ENCODE measurements at regions not wholly inside any gene's neighbourhood (a gene's known extent, or its start where the extent isn't known, plus 50 kb on each side); places are given as distances from the start of the nearest gene placed in this dataset.

DNA sequence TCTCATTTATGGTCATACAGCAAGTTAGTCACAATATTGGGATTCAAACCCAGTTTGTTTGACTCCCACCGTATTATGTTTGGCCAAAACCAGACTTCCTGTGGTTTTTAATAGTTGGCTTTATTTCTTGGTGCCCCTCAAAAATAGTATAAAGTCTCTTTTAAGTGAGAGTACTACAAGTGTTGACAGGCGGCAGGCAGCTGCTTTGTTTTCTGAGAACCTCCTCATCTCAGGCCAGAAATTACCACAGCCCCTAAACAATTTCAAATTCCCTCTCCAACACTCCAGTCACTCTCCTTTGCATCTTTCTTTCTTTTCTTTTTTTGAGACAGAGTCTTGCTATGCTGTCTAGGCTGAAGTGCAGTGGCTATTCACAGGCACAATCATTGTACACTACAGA, 121.5 kb downstream of the POLR2M start:
- TF ChIP-seq, protein P1, sequence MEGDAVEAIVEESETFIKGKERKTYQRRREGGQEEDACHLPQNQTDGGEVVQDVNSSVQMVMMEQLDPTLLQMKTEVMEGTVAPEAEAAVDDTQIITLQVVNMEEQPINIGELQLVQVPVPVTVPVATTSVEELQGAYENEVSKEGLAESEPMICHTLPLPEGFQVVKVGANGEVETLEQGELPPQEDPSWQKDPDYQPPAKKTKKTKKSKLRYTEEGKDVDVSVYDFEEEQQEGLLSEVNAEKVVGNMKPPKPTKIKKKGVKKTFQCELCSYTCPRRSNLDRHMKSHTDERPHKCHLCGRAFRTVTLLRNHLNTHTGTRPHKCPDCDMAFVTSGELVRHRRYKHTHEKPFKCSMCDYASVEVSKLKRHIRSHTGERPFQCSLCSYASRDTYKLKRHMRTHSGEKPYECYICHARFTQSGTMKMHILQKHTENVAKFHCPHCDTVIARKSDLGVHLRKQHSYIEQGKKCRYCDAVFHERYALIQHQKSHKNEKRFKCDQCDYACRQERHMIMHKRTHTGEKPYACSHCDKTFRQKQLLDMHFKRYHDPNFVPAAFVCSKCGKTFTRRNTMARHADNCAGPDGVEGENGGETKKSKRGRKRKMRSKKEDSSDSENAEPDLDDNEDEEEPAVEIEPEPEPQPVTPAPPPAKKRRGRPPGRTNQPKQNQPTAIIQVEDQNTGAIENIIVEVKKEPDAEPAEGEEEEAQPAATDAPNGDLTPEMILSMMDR (IDR thresholded peaks at IDR 0.05; ENCODE audit: low read depth, low read length), result no peak
- no peak for TF ChIP-seq EZH2phosphoT487 (IDR thresholded peaks at IDR 0.05; ENCODE audit: low read depth)
